WTC11 (cell line): ENCODE measurements at regions not wholly inside any gene's neighbourhood (a gene's known extent, or its start where the extent isn't known, plus 50 kb on each side); places are given as distances from the start of the nearest gene placed in this dataset.

Experiments
- ATAC-seq: fragments of 200-7000 bp; cut with Tn5 transposase; 2 replicates; pipeline ENCODE4 v1.10.0; 2021; ENCODE audit warnings: mild to moderate bottlenecking, moderate library complexity
- CTCF ChIA-PET: fragments of 300-600 bp; sonication (Branson Sonifier 250); formaldehyde crosslinking; loops from one replicate; lab custom pipeline; 2021; ENCODE audit warnings: antibody characterized with exemption; lab: Charles Lee
- POLR2A ChIA-PET: fragments of 350-600 bp; sonication (Branson Sonifier 250); formaldehyde crosslinking; loops from one replicate; lab custom pipeline; 2021; ENCODE audit warnings: antibody characterized with exemption; lab: Charles Lee
- DNase-seq: peaks from one replicate; pipeline ENCODE4 v3.0.0; 2021; ENCODE audit warnings: low spot score
- H3K27ac Mint-ChIP-seq: 2 replicates; pipeline ENCODE4 v1.8.0; 2021; ENCODE audit warnings: mixed read lengths
- H3K27me3 Mint-ChIP-seq: 2 replicates; pipeline ENCODE4 v1.8.0; 2021; ENCODE audit warnings: low read depth, mild to moderate bottlenecking, moderate library complexity, mixed read lengths
- H3K36me3 Mint-ChIP-seq: 2 replicates; pipeline ENCODE4 v1.8.0; 2021; ENCODE audit warnings: mixed read lengths
- H3K4me1 Mint-ChIP-seq: 2 replicates; pipeline ENCODE4 v1.8.0; 2022; ENCODE audit warnings: mixed read lengths
- H3K4me3 Mint-ChIP-seq: 2 replicates; pipeline ENCODE4 v1.8.0; 2021; ENCODE audit warnings: mild to moderate bottlenecking, moderate library complexity, mixed read lengths
- H3K9me3 Mint-ChIP-seq: 2 replicates; pipeline ENCODE4 v1.8.0; 2021; ENCODE audit warnings: mixed read lengths
- AFF4 ChIP-seq: sonication (generic); formaldehyde crosslinking; IDR thresholded peaks from 2 replicates; pipeline ENCODE4 v1.8.1; 2023; ENCODE audit warnings: mild to moderate bottlenecking, missing genetic modification reagents, borderline replicate concordance
- ARID4B ChIP-seq: sonication (generic); formaldehyde crosslinking; IDR thresholded peaks from 2 replicates; pipeline ENCODE4 v1.8.0; 2023; ENCODE audit warnings: missing genetic modification reagents, mild to moderate bottlenecking, borderline replicate concordance
- ATF3 ChIP-seq: sonication (generic); formaldehyde crosslinking; conservative IDR thresholded peaks from 2 replicates; pipeline ENCODE4 v1.8.1; 2022; ENCODE audit warnings: mild to moderate bottlenecking, missing genetic modification reagents
- CREB1 ChIP-seq: sonication (generic); formaldehyde crosslinking; IDR thresholded peaks from 2 replicates; pipeline ENCODE4 v1.8.0; 2023; ENCODE audit warnings: mild to moderate bottlenecking, missing genetic modification reagents
- E2F1 ChIP-seq: sonication (generic); formaldehyde crosslinking; IDR thresholded peaks from 2 replicates; pipeline ENCODE4 v1.8.0; 2022; ENCODE audit warnings: mild to moderate bottlenecking, missing genetic modification reagents
- ERG ChIP-seq: fragments of 250-450 bp; sonication (Bioruptor Pico); IDR thresholded peaks from 2 replicates; pipeline ENCODE4 v1.8.0; 2021; ENCODE audit warnings: mild to moderate bottlenecking
- FOXP1 ChIP-seq: sonication (generic); formaldehyde crosslinking; IDR thresholded peaks from 2 replicates; pipeline ENCODE4 v1.8.0; 2022; ENCODE audit warnings: missing genetic modification reagents, mild to moderate bottlenecking, moderate library complexity, borderline replicate concordance
- GABPB1 ChIP-seq: sonication (generic); formaldehyde crosslinking; IDR thresholded peaks from 2 replicates; pipeline ENCODE4 v1.8.1; 2023; ENCODE audit warnings: mild to moderate bottlenecking, missing genetic modification reagents
- HMGA2 ChIP-seq: fragments of 250-450 bp; sonication (Bioruptor Pico); IDR thresholded peaks from 2 replicates; pipeline ENCODE4 v1.4.0; 2021; ENCODE audit warnings: mild to moderate bottlenecking, moderate library complexity
- MAX ChIP-seq: sonication (generic); formaldehyde crosslinking; IDR thresholded peaks from 2 replicates; pipeline ENCODE4 v1.8.0; 2022; ENCODE audit warnings: mild to moderate bottlenecking, missing genetic modification reagents
- MXD4 ChIP-seq: fragments of 250-450 bp; sonication (Bioruptor Pico); IDR thresholded peaks from 2 replicates; pipeline ENCODE4 v1.8.0; 2021; ENCODE audit warnings: mild to moderate bottlenecking, moderate library complexity, borderline replicate concordance
- NFE2L1 ChIP-seq: sonication (generic); formaldehyde crosslinking; IDR thresholded peaks from 2 replicates; pipeline ENCODE4 v1.8.1; 2023; ENCODE audit warnings: missing genetic modification reagents
- NR1H2 ChIP-seq: sonication (generic); formaldehyde crosslinking; IDR thresholded peaks from 2 replicates; pipeline ENCODE4 v1.9.0; 2021; ENCODE audit warnings: mild to moderate bottlenecking, moderate library complexity, missing genetic modification reagents
- NR2C2 ChIP-seq: sonication (generic); formaldehyde crosslinking; IDR thresholded peaks from 2 replicates; pipeline ENCODE4 v1.8.0; 2022; ENCODE audit warnings: mild to moderate bottlenecking, missing genetic modification reagents
- NR3C1 ChIP-seq: sonication (generic); formaldehyde crosslinking; conservative IDR thresholded peaks from 2 replicates; pipeline ENCODE4 v1.8.1; 2023; ENCODE audit warnings: low read depth, mild to moderate bottlenecking, missing genetic modification reagents
- TEAD1 ChIP-seq: sonication (generic); formaldehyde crosslinking; IDR thresholded peaks from 2 replicates; pipeline ENCODE4 v1.8.0; 2022; ENCODE audit warnings: mild to moderate bottlenecking, missing genetic modification reagents
- USF2 ChIP-seq: sonication (generic); formaldehyde crosslinking; IDR thresholded peaks from 2 replicates; pipeline ENCODE4 v1.8.1; 2023; ENCODE audit warnings: mild to moderate bottlenecking, missing genetic modification reagents, moderate library complexity
- ZNF281 ChIP-seq: sonication (generic); formaldehyde crosslinking; IDR thresholded peaks from 2 replicates; pipeline ENCODE4 v1.8.0; 2023; ENCODE audit warnings: mild to moderate bottlenecking, missing genetic modification reagents
- ZNF317 ChIP-seq: sonication (generic); formaldehyde crosslinking; IDR thresholded peaks from 2 replicates; pipeline ENCODE4 v1.8.1; 2023; ENCODE audit warnings: low read depth, mild to moderate bottlenecking, moderate library complexity, missing genetic modification reagents, borderline replicate concordance

GRCh38 chrX:3791449-3791848 is 78.0 kb upstream of the PRKX start:
- DNase-seq (no peak), ATAC-seq (no peak)
- no peak overlapping the region for H3K27ac Mint-ChIP-seq
- no peaks in the 10 kb centered on the region for H3K9me3 Mint-ChIP-seq
- TF ChIP-seq NR2C2 (CRISPR knock-in tag) (no peak), GABPB1 (no peak), ERG (CRISPR knock-in tag) (no peak), NR1H2 (CRISPR knock-in tag) (no peak), FOXP1 (CRISPR knock-in tag) (no peak), TEAD1 (CRISPR knock-in tag) (no peak), ATF3 (no peak), ARID4B (CRISPR knock-in tag) (no peak), MAX (CRISPR knock-in tag) (no peak), ZNF317 (CRISPR knock-in tag) (no peak), ZNF281 (CRISPR knock-in tag) (no peak), E2F1 (CRISPR knock-in tag) (no peak), USF2 (no peak), HMGA2 (CRISPR knock-in tag) (no peak), NR3C1 (CRISPR knock-in tag) (no peak), MXD4 (no peak), CREB1 (no peak), NFE2L1 (no peak), AFF4 (CRISPR knock-in tag) (no peak)
- CTCF ChIA-PET: no interaction called here
- no peak overlapping the region for H3K4me3 Mint-ChIP-seq
- H3K4me1 Mint-ChIP-seq: peaks cover 16% of the 10 kb centered on the region
- no peaks in the 10 kb centered on the region for H3K36me3 Mint-ChIP-seq
- no peaks in the 10 kb centered on the region for H3K27me3 Mint-ChIP-seq
- POLR2A ChIA-PET: no interaction called here
